HG03469 (cell line): ENCODE measurements at regions not wholly inside any gene's neighbourhood (a gene's known extent, or its start where the extent isn't known, plus 50 kb on each side); places are given as distances from the start of the nearest gene placed in this dataset.
A peak's percentile ranks its signal among the peaks of the same experiment; 100 is the strongest.
"Not testable (repeated sequence)": the region's sequence is repeated elsewhere in the genome, so short reads cannot be mapped to it uniquely, and the experiment has no call there.

Source experiments
- ATAC-seq: cut with Tn5 transposase; IDR thresholded peaks from one replicate; pipeline ENCODE4 v1.9.1; 2021; ENCODE audit warnings: mild to moderate bottlenecking, moderate library complexity, moderate number of reproducible peaks; ENCODE audit not compliant: unreplicated experiment

- not testable (repeated sequence) for ATAC-seq
These were observed 223.7 kb upstream of the ANKRD20A1 start for GRCh38 chr9:67635067-67635466.

GRCh38 chr9:67611900-67612299 is 246.8 kb upstream of the ANKRD20A1 start:
- ATAC-seq = not testable (repeated sequence)

GRCh38 chr9:67609872-67610271 is 248.9 kb upstream of the ANKRD20A1 start:
- not testable (repeated sequence) for ATAC-seq

- ATAC-seq = not testable (repeated sequence)
These were observed 249.3 kb upstream of the ANKRD20A1 start for GRCh38 chr9:67609435-67609834.

GRCh38 chr9:67605113-67605512 is 253.6 kb upstream of the ANKRD20A1 start:
- ATAC-seq = not testable (repeated sequence)

- ATAC-seq = not testable (repeated sequence)
These were observed 255.1 kb upstream of the ANKRD20A1 start for GRCh38 chr9:67603609-67604008.

- ATAC-seq = not testable (repeated sequence)
These were observed 266.3 kb upstream of the ANKRD20A1 start for GRCh38 chr9:67592424-67592823.

GRCh38 chr9:67555874-67556273 is 302.9 kb upstream of the ANKRD20A1 start:
- not testable (repeated sequence) for ATAC-seq

GRCh38 chr9:67550044-67550443 is 308.7 kb upstream of the ANKRD20A1 start:
- not testable (repeated sequence) for ATAC-seq

GRCh38 chr9:67529834-67530233 is 328.9 kb upstream of the ANKRD20A1 start:
- ATAC-seq = not testable (repeated sequence)

- ATAC-seq = not testable (repeated sequence)
These were observed 341.8 kb upstream of the ANKRD20A1 start for GRCh38 chr9:67516938-67517337.

GRCh38 chr9:67514587-67514986 is 344.1 kb upstream of the ANKRD20A1 start:
- ATAC-seq = not testable (repeated sequence)

GRCh38 chr9:67503728-67504369 is 354.9 kb upstream of the ANKRD20A1 start:
- ATAC-seq = not testable (repeated sequence)

GRCh38 chr9:67492028-67492427 is 366.7 kb upstream of the ANKRD20A1 start:
- not testable (repeated sequence) for ATAC-seq

- peak; percentile 54 for ATAC-seq
These were observed 381.3 kb upstream of the ANKRD20A1 start for GRCh38 chr9:67477465-67477864.

- ATAC-seq = not testable (repeated sequence)
These were observed 388.0 kb upstream of the ANKRD20A1 start for GRCh38 chr9:67470739-67471138.

- ATAC-seq = not testable (repeated sequence)
These were observed 390.4 kb upstream of the ANKRD20A1 start for GRCh38 chr9:67468326-67468725.

- ATAC-seq = not testable (repeated sequence)
These were observed 396.7 kb upstream of the ANKRD20A1 start for GRCh38 chr9:67461796-67462757.

- not testable (repeated sequence) for ATAC-seq
These were observed 405.8 kb upstream of the ANKRD20A1 start for GRCh38 chr9:67452941-67453340.

- ATAC-seq = not testable (repeated sequence)
These were observed 416.4 kb upstream of the ANKRD20A1 start for GRCh38 chr9:67442313-67442712.

- ATAC-seq = not testable (repeated sequence)
These were observed 421.7 kb upstream of the ANKRD20A1 start for GRCh38 chr9:67437011-67437410.

GRCh38 chr9:67424881-67425280 is 432.5 kb upstream of the SPATA31A3 start:
- not testable (repeated sequence) for ATAC-seq
